OCI-LY7 (cell line): ENCODE measurements at regions not wholly inside any gene's neighbourhood (a gene's known extent, or its start where the extent isn't known, plus 50 kb on each side); places are given as distances from the start of the nearest gene placed in this dataset.

Source experiments
- BruUV-seq: library from RNA; stranded (reverse); fragments of 400-500 nt; replicated peaks from 2 replicates; lab custom pipeline; 2021; lab: Mats Ljungman, UMichigan
- CTCF ChIA-PET: fragments of 300-600 bp; sonication (Branson Sonifier 250); formaldehyde crosslinking; loops from one replicate; lab custom pipeline; 2022; ENCODE audit warnings: antibody characterized with exemption; ENCODE audit not compliant: unreplicated experiment; lab: Charles Lee
- POLR2A ChIA-PET: fragments of 300-600 bp; sonication (Branson Sonifier 250); formaldehyde crosslinking; loops from one replicate; lab custom pipeline; 2022; ENCODE audit warnings: antibody characterized with exemption; lab: Charles Lee
- DNase-seq: peaks from one replicate; pipeline ENCODE4 v3.0.0-alpha.2; 2015; ENCODE audit warnings: low spot score
- H2AFZ ChIP-seq: fragments of 200-600 bp; sonication (generic), shearing (Covaris generic); 2 replicates; pipeline ENCODE4 v1.6.1; 2014; ENCODE audit warnings: mild to moderate bottlenecking, antibody characterized with exemption, low read length, moderate library complexity
- H3K27ac ChIP-seq: fragments of 200-600 bp; sonication (generic); 2 replicates; pipeline ENCODE4 v1.5.1; 2014; ENCODE audit warnings: mixed run types, low read depth, mild to moderate bottlenecking, moderate library complexity, low read length, inconsistent platforms; ENCODE audit not compliant: poor library complexity, severe bottlenecking
- H3K36me3 ChIP-seq: fragments of 200-600 bp; sonication (generic); 2 replicates; pipeline ENCODE4 v1.6.1; 2014; ENCODE audit warnings: mild to moderate bottlenecking, antibody characterized with exemption, low read length, moderate library complexity, mixed read lengths; ENCODE audit not compliant: insufficient read depth
- H3K4me1 ChIP-seq: fragments of 200-600 bp; sonication (generic); 2 replicates; pipeline ENCODE4 v1.5.1; 2014; ENCODE audit warnings: mild to moderate bottlenecking, low read length; ENCODE audit not compliant: insufficient read depth, poor library complexity, severe bottlenecking
- H3K4me2 ChIP-seq: fragments of 200-600 bp; sonication (generic); 2 replicates; pipeline ENCODE4 v1.6.1; 2014; ENCODE audit warnings: mild to moderate bottlenecking, low read length
- H3K4me3 ChIP-seq: fragments of 200-600 bp; sonication (generic); 2 replicates; pipeline ENCODE4 v1.5.1; 2014; ENCODE audit warnings: mild to moderate bottlenecking, low read depth, low read length; ENCODE audit not compliant: poor library complexity, severe bottlenecking
- H3K79me2 ChIP-seq: fragments of 200-600 bp; sonication (generic); 2 replicates; pipeline ENCODE4 v1.6.1; 2016; ENCODE audit warnings: low read depth, mild to moderate bottlenecking, low read length, moderate library complexity, mixed read lengths; ENCODE audit not compliant: insufficient read depth
- H3K9me2 ChIP-seq: fragments of 200-600 bp; sonication (generic); 2 replicates; pipeline ENCODE4 v1.6.1; 2016; ENCODE audit warnings: mild to moderate bottlenecking, low read length, mixed read lengths; ENCODE audit not compliant: insufficient read depth
- H3K9me3 ChIP-seq: fragments of 200-600 bp; sonication (generic); 2 replicates; pipeline ENCODE4 v1.6.1; 2014; ENCODE audit warnings: mild to moderate bottlenecking, mixed run types, low read length, mixed read lengths
- H4K20me1 ChIP-seq: fragments of 200-600 bp; sonication (generic); 2 replicates; pipeline ENCODE4 v1.6.1; 2014; ENCODE audit warnings: mild to moderate bottlenecking, antibody characterized with exemption, low read length, moderate library complexity, mixed read lengths; ENCODE audit not compliant: insufficient read depth
- EZH2phosphoT487 ChIP-seq: fragments of 200-600 bp; sonication (generic); IDR thresholded peaks from 2 replicates; pipeline ENCODE4 v1.6.1; 2018; ENCODE audit warnings: low read depth, borderline replicate concordance, mild to moderate bottlenecking, mixed run types, antibody characterized with exemption, low read length, moderate library complexity, mixed read lengths
- intact Hi-C: fragments of 100-400 bp; cut with micrococcal nuclease; formaldehyde crosslinking; loops from one replicate; pipeline ENCODE4 v1.10.0; 2022; ENCODE audit not compliant: unreplicated experiment
- TF ChIP-seq, protein P1 (sequence below): fragments of 200-600 bp; sonication (generic); conservative IDR thresholded peaks from 2 replicates; pipeline ENCODE4 v1.5.1; 2014; ENCODE audit warnings: mild to moderate bottlenecking, antibody characterized with exemption, low read length, moderate library complexity, mixed read lengths

GRCh38 chr4:188246488-188246887 lies 107.2 kb downstream of the TRIML1 start:
- CTCF ChIA-PET, result no interaction called here
- Histone ChIP-seq H3K4me3 (no peak overlapping the region), H3K79me2 (no peaks in the 10 kb centered on the region), H3K36me3 (no peaks in the 10 kb centered on the region), H4K20me1 (no peaks in the 10 kb centered on the region), H3K27ac (no peak overlapping the region), H3K4me1 (no peaks in the 10 kb centered on the region), H3K9me3 (no peaks in the 10 kb centered on the region), H3K4me2 (no peak overlapping the region), H3K9me2 (no peaks in the 10 kb centered on the region), H2AFZ (no peak overlapping the region)
- POLR2A ChIA-PET, result no interaction called here
- no peak for DNase-seq
- intact Hi-C loops, result no loop called here
- BruUV-seq, result no TSS peak
- TF ChIP-seq, protein P1, sequence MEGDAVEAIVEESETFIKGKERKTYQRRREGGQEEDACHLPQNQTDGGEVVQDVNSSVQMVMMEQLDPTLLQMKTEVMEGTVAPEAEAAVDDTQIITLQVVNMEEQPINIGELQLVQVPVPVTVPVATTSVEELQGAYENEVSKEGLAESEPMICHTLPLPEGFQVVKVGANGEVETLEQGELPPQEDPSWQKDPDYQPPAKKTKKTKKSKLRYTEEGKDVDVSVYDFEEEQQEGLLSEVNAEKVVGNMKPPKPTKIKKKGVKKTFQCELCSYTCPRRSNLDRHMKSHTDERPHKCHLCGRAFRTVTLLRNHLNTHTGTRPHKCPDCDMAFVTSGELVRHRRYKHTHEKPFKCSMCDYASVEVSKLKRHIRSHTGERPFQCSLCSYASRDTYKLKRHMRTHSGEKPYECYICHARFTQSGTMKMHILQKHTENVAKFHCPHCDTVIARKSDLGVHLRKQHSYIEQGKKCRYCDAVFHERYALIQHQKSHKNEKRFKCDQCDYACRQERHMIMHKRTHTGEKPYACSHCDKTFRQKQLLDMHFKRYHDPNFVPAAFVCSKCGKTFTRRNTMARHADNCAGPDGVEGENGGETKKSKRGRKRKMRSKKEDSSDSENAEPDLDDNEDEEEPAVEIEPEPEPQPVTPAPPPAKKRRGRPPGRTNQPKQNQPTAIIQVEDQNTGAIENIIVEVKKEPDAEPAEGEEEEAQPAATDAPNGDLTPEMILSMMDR, result no peak
- no peak for TF ChIP-seq EZH2phosphoT487

DNA sequence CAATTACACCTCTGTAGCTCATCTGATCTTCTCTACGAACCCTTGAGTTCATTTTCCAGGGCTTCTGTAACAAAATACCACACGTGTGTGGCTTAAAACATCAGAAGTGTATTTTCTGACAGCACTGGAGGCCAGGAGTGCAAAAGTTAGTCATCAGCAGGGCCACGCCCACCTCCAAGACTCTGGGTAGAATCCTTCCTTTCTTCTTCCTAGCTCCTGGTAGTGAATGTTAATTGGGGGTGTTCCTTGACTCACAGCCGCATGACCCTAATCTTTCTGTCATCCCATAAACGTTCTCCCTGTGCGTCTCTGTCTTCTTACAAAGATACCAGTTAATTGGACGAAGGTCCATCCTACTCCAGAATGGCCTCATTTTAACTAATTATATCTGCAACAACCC lies 115.0 kb downstream of the TRIML1 start:
- Histone ChIP-seq H3K9me3 (no peaks in the 10 kb centered on the region), H3K36me3 (no peaks in the 10 kb centered on the region), H3K4me3 (no peak overlapping the region), H3K27ac (no peak overlapping the region), H3K4me1 (no peaks in the 10 kb centered on the region), H3K79me2 (no peaks in the 10 kb centered on the region), H3K9me2 (no peaks in the 10 kb centered on the region), H2AFZ (no peak overlapping the region), H4K20me1 (no peaks in the 10 kb centered on the region), H3K4me2 (no peak overlapping the region)
- ChIA-PET CTCF (no interaction called here), POLR2A (no interaction called here)
- intact Hi-C loops, result no loop called here
- BruUV-seq, result no TSS peak
- TF ChIP-seq, protein P1, result no peak
- TF ChIP-seq EZH2phosphoT487, result no peak
- no peak for DNase-seq

DNA sequence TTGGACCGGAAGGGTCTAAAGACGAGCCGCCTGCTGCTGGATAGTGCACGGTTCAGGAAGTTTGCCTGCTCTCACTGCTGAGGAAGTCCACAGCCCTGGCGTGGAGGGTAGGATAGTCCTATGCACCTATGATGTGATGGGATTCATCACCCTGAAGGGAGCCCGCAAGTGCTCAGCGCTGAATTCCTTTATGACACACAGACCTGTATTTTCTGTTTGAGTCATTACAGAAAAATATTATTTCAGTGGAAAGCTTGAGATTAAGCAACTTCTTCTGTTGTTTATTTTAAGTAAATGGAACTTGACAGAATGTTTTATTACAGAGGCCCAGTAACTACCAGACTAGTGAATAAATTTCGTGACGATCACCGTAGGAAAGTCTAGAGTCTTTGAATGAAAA lies 123.2 kb downstream of the TRIML1 start:
- Histone ChIP-seq H3K9me3 (no peaks in the 10 kb centered on the region), H3K4me1 (no peaks in the 10 kb centered on the region), H2AFZ (no peak overlapping the region), H3K79me2 (no peaks in the 10 kb centered on the region), H3K36me3 (no peaks in the 10 kb centered on the region), H3K9me2 (no peaks in the 10 kb centered on the region), H3K4me3 (no peak overlapping the region), H3K4me2 (no peak overlapping the region), H3K27ac (no peak overlapping the region), H4K20me1 (no peaks in the 10 kb centered on the region)
- intact Hi-C loops, result no loop called here
- no TSS peak for BruUV-seq
- no peak for TF ChIP-seq EZH2phosphoT487
- TF ChIP-seq, protein P1, result no peak
- CTCF ChIA-PET, result no interaction called here
- POLR2A ChIA-PET, result interaction anchor here (0.5 kb wide), 1 partner anchor 1511 kb away, joined by 3 read pairs; no protein-coding TSS in a partner anchor
- no peak for DNase-seq
